Right lobe of liver (tissue), 6 donors: ENCODE measurements at regions not wholly inside any gene's neighbourhood (a gene's known extent, or its start where the extent isn't known, plus 50 kb on each side); places are given as distances from the start of the nearest gene placed in this dataset.

ENCODE experiments used
- ATAC-seq, 4 donors: fragments of 200-7000 bp; cut with Tn5 transposase; one replicate each; pipeline ENCODE4 v1.9.1; 2020; ENCODE audit warnings: mild to moderate bottlenecking in 4 of 4, moderate library complexity in 4 of 4
- DNase-seq, 3 donors: peaks; one replicate each; pipeline ENCODE4 v3.0.0-alpha.2; 2020
- H3K27ac ChIP-seq, 3 donors: fragments of 200-600 bp; one replicate each; pipeline ENCODE4 v1.8.0; 2022
- H3K27me3 ChIP-seq, 2 donors: fragments of 200-600 bp; one replicate each; pipeline ENCODE4 v1.8.0; 2022
- H3K36me3 ChIP-seq, 4 donors: fragments of 200-600 bp; sonication (generic) in 1 of 4; one replicate each; pipeline versions ENCODE4 v1.5.1 to v1.8.0; 2017 to 2022; ENCODE audit warnings: control low read depth in 1 of 4
- H3K4me1 ChIP-seq, 4 donors: fragments of 200-600 bp; sonication (generic) in 1 of 4; one replicate each; pipeline versions ENCODE4 v1.5.1 to v1.8.0; 2017 to 2022; ENCODE audit warnings: control low read depth in 1 of 4
- H3K4me3 ChIP-seq, 3 donors: fragments of 200-600 bp; one replicate each; pipeline ENCODE4 v1.8.0; 2022
- H3K9me3 ChIP-seq, 4 donors: fragments of 200-600 bp; sonication (generic) in 1 of 4; one replicate each; pipeline versions ENCODE4 v1.5.1 to v1.8.0; 2017 to 2022; ENCODE audit warnings: control low read depth in 1 of 4
- POLR2A ChIP-seq: fragments of 450-650 bp; IDR thresholded peaks from one replicate; pipeline ENCODE4 v1.6.1; 2017; ENCODE audit warnings: antibody characterized with exemption, mild to moderate bottlenecking
- WGBS: methylation state at CpG from one replicate; pipeline ENCODE4 v1.1.6; 2018; ENCODE audit warnings: low coverage, low lambda C conversion rate; ENCODE audit not compliant: insufficient coverage; ENCODE audit errors: missing lambda C conversion rate; 5-methylcytosine and 5-hydroxymethylcytosine counted together
- intact Hi-C, 2 donors: fragments of 100-400 bp; cut with DNase I; formaldehyde crosslinking; loops; one replicate each; pipeline versions ENCODE4 v1.11.2 to v1.14.1; 2022
- TF ChIP-seq, protein P1 (sequence below), 4 donors: fragments of 200-600 bp in 3 of 4; fragments of 450-650 bp in 1 of 4; IDR thresholded peaks; one replicate each; pipeline versions ENCODE4 v1.5.1 to v1.8.0; 2016 to 2022; ENCODE audit warnings: antibody characterized with exemption in 4 of 4, mild to moderate bottlenecking in 2 of 4
- donor health status: DM: no; HTN: yes; CAD: no.
- donor health status: DM: no; HTN: no; CAD: no.
- donor health status: DM: no; HTN: no; CAD: no.
- donor health status: DM: no; HTN: yes; CAD: no.
- donor health status: DM: no; HTN: yes; CAD: no.

DNA sequence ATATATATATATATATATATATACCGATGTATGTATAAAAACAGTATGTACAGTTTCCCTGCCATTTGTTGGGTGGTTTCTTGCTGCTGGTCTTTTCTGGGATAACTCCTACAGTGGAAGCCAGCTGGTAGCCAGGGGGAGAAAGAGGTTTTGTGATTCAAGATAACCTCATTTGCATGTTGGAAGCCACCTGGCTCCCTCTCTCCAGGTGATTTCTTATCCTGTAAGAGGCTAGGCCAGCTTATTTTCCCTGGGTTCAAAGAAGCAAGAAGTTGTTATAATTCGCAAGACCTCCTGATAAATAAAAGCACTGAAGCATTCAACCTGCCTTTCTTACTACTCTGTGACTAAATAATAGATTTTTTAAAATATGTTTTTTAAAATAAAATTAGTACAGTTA, 443.3 kb downstream of the VGLL3 start:
- Histone ChIP-seq H3K36me3 (no peaks in the 10 kb centered on the region), H3K27ac (no peak overlapping the region), H3K4me3 (no peak overlapping the region), H3K9me3 (no peaks in the 10 kb centered on the region), H3K27me3 (no peaks in the 10 kb centered on the region), H3K4me1 (no peaks in the 10 kb centered on the region)
- intact Hi-C loops = no loop called here
- DNase-seq (no peak), ATAC-seq (no peak)
- WGBS = 26% methylated on average over 2 of the region's 2 CpGs
- TF ChIP-seq, protein P1, sequence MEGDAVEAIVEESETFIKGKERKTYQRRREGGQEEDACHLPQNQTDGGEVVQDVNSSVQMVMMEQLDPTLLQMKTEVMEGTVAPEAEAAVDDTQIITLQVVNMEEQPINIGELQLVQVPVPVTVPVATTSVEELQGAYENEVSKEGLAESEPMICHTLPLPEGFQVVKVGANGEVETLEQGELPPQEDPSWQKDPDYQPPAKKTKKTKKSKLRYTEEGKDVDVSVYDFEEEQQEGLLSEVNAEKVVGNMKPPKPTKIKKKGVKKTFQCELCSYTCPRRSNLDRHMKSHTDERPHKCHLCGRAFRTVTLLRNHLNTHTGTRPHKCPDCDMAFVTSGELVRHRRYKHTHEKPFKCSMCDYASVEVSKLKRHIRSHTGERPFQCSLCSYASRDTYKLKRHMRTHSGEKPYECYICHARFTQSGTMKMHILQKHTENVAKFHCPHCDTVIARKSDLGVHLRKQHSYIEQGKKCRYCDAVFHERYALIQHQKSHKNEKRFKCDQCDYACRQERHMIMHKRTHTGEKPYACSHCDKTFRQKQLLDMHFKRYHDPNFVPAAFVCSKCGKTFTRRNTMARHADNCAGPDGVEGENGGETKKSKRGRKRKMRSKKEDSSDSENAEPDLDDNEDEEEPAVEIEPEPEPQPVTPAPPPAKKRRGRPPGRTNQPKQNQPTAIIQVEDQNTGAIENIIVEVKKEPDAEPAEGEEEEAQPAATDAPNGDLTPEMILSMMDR (IDR thresholded peaks at IDR 0.05) = no peak
- TF ChIP-seq POLR2A = no peak

DNA sequence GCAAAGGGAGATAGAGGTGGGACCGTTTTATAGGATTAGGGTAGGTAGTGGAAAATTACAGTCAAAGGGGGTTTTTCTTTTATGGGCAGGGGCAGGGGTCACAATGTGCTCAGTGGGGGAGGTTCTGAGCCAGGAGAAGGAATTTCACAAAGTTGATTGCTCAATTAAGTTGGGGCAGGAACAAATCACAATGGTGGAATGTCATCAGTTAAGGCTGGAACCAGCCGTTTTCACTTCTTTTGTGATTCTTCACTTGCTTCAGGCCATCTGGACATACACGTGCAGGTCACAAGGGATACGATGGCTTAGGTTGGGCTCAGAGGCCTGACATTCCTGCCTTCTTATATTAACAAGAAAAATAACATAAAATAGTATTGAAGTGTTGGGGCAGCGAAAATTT, 453.8 kb downstream of the VGLL3 start:
- 29% methylated on average over 5 of the region's 5 CpGs for WGBS
- TF ChIP-seq POLR2A = no peak
- TF ChIP-seq, protein P1 (IDR thresholded peaks at IDR 0.05) = no peak
- Histone ChIP-seq H3K9me3 (no peaks in the 10 kb centered on the region), H3K4me1 (no peaks in the 10 kb centered on the region), H3K4me3 (no peak overlapping the region), H3K36me3 (no peaks in the 10 kb centered on the region), H3K27me3 (no peaks in the 10 kb centered on the region), H3K27ac (no peak overlapping the region)
- DNase-seq = no peak
- ATAC-seq = no peak
- intact Hi-C loops = no loop called here

DNA sequence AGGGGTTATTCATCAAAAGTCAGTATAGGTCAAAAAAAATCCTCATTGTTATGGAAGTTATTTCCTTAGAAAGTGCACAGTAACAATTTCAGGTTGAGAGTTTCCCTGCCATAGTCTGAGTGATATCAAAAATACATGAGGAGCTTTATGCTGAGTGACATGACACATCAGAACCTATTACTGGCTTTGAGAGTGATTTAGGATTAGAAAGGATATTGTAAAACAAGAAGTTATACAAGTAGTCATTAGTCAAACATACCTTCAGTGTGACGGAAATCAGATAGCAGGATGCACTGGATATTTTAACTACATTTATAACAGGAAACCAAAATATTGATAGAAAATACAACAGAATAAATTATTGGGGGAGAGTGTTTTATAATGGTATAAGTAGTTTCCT, 471.1 kb downstream of the VGLL3 start:
- TF ChIP-seq, protein P1 (IDR thresholded peaks at IDR 0.05) = no peak
- TF ChIP-seq POLR2A = no peak
- Histone ChIP-seq H3K4me1 (no peaks in the 10 kb centered on the region), H3K4me3 (no peak overlapping the region), H3K36me3 (no peaks in the 10 kb centered on the region), H3K27me3 (no peaks in the 10 kb centered on the region), H3K27ac (no peak overlapping the region), H3K9me3 (no peaks in the 10 kb centered on the region)
- intact Hi-C loops = no loop called here
- ATAC-seq (no peak), DNase-seq (no peak)
- WGBS = 44% methylated on average over 1 of the region's 1 CpG

DNA sequence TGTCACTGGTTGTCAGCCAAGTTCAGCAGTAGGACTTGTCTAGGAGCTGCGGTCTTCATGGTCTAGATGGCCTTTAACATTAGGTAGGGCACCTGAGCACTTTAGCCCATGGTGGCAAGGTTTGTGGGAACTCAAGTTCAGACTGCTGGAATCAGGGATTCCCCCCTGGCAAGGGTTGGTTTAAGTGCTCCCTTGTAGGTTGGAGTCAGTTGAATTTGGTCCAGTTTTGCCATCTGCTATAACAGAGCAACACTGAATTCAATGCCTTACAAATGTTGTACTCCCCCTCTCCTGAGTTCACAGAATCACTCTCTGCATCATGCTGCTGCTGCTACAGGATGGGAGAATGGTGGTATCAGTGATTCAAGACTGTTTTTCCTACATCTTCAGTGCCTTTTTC, 509.3 kb downstream of the VGLL3 start:
- no peak for TF ChIP-seq POLR2A
- TF ChIP-seq, protein P1 (IDR thresholded peaks at IDR 0.05) = no peak
- Histone ChIP-seq H3K9me3 (no peaks in the 10 kb centered on the region), H3K27me3 (no peaks in the 10 kb centered on the region), H3K4me3 (no peak overlapping the region), H3K36me3 (no peaks in the 10 kb centered on the region), H3K27ac (no peak overlapping the region), H3K4me1 (no peaks in the 10 kb centered on the region)
- WGBS = no CpG with 5 or more reads among the region's 1 CpG
- DNase-seq (no peak), ATAC-seq (no peak)
- intact Hi-C loops = no loop called here

DNA sequence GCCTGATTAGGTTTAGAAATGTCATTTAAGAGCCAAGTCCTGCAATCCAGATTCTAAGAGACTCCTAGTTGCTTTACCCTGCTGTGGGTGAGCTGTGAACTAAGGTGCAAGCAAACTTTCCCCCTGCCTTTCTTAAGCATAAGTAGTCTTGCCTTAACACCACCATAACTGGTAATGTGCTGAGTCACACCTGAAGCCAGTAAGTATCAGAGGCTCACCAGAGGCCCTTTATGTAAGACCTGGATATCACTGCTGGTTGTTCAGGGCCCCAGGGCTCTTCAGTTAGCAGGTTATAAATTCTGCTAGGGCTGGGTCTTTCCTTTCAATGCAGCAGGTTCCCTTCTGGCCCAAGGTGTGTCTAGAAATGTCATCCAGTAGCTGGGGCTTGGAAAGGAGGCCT, 509.9 kb downstream of the VGLL3 start:
- Histone ChIP-seq H3K27me3 (no peaks in the 10 kb centered on the region), H3K4me3 (no peak overlapping the region), H3K36me3 (no peaks in the 10 kb centered on the region), H3K4me1 (no peaks in the 10 kb centered on the region), H3K9me3 (no peaks in the 10 kb centered on the region), H3K27ac (no peak overlapping the region)
- intact Hi-C loops = no loop called here
- ATAC-seq (no peak), DNase-seq (no peak)
- TF ChIP-seq, protein P1 (IDR thresholded peaks at IDR 0.05) = no peak
- no peak for TF ChIP-seq POLR2A
